ENCODE measurements at regions not wholly inside any gene's neighbourhood (a gene's known extent, or its start where the extent isn't known, plus 50 kb on each side); places are given as distances from the start of the nearest gene placed in this dataset.
"Not testable (repeated sequence)": the region's sequence is repeated elsewhere in the genome, so short reads cannot be mapped to it uniquely, and the experiment has no call there.

GRCh38 chr9:30280229-30280900, 2104.1 kb upstream of the ACO1 start:
- no peak overlapping the region for H2AFZ ChIP-seq (ENCODE audit: control insufficient read depth, low read length)
- no peaks in the 10 kb centered on the region for H3K36me3 ChIP-seq (ENCODE audit: control insufficient read depth in 2 of 2, extremely low read depth in 1 of 2, insufficient read depth in 2 of 2, low read length in 2 of 2)
- H3K27ac ChIP-seq (ENCODE audit: control insufficient read depth, insufficient read depth, low read length): no peak overlapping the region
- dilution Hi-C loops (cut with MboI; ENCODE audit: extremely low pct_ligation_motif_present, low sequenced_read_pairs): no loop called here
- no peaks in the 10 kb centered on the region for H3K9me3 ChIP-seq (ENCODE audit: control insufficient read depth, low read depth, low read length)
- no peaks in the 10 kb centered on the region for H3K27me3 ChIP-seq (ENCODE audit: control insufficient read depth, extremely low read depth, insufficient read depth, low read length)
- H3K9ac ChIP-seq (ENCODE audit: control insufficient read depth, extremely low read depth, insufficient read depth, low read length): no peak overlapping the region
- no peaks in the 10 kb centered on the region for H3K9me1 ChIP-seq (ENCODE audit: control insufficient read depth, extremely low read depth, insufficient read depth, low read length)
- no peaks in the 10 kb centered on the region for H4K20me1 ChIP-seq (ENCODE audit: control insufficient read depth, extremely low read depth, insufficient read depth, low read length)
- FAIRE-seq (no peak), DNase-seq (ENCODE audit: low read depth, low spot score) (no peak)
- H3K79me2 ChIP-seq (ENCODE audit: control insufficient read depth, insufficient read depth, low read length): no peaks in the 10 kb centered on the region
- H3K4me2 ChIP-seq (ENCODE audit: control insufficient read depth, extremely low read depth, insufficient read depth, low read depth, low read length): no peak overlapping the region
- TF ChIP-seq CTCF (optimal IDR thresholded peaks at IDR 0.05 in 1 of 3, IDR thresholded peaks at IDR 0.05 in 1 of 3, conservative IDR thresholded peaks at IDR 0.05 in 1 of 3; ENCODE audit: extremely low read depth in 1 of 3, insufficient read depth in 2 of 3, low read length in 3 of 3): no peak
- no peak overlapping the region for H3K4me3 ChIP-seq (ENCODE audit: control insufficient read depth in 2 of 3, extremely low read depth in 1 of 3, insufficient read depth in 2 of 3, low read depth in 1 of 3, low read length in 3 of 3)
- no peaks in the 10 kb centered on the region for H3K4me1 ChIP-seq (ENCODE audit: control insufficient read depth, extremely low read depth, insufficient read depth, low read length)

GRCh38 chr9:30289435-30289834, 2095.0 kb upstream of the ACO1 start:
- Histone ChIP-seq H3K9me3 (ENCODE audit: control insufficient read depth, low read depth, low read length) (no peaks in the 10 kb centered on the region), H3K4me1 (ENCODE audit: control insufficient read depth, extremely low read depth, insufficient read depth, low read length) (no peaks in the 10 kb centered on the region), H2AFZ (ENCODE audit: control insufficient read depth, low read length) (no peak overlapping the region), H3K36me3 (ENCODE audit: control insufficient read depth in 2 of 2, extremely low read depth in 1 of 2, insufficient read depth in 2 of 2, low read length in 2 of 2) (no peaks in the 10 kb centered on the region), H4K20me1 (ENCODE audit: control insufficient read depth, extremely low read depth, insufficient read depth, low read length) (no peaks in the 10 kb centered on the region), H3K4me2 (ENCODE audit: control insufficient read depth, extremely low read depth, insufficient read depth, low read depth, low read length) (no peak overlapping the region), H3K9me1 (ENCODE audit: control insufficient read depth, extremely low read depth, insufficient read depth, low read length) (no peaks in the 10 kb centered on the region), H3K27ac (ENCODE audit: control insufficient read depth, insufficient read depth, low read length) (no peak overlapping the region), H3K9ac (ENCODE audit: control insufficient read depth, extremely low read depth, insufficient read depth, low read length) (no peak overlapping the region), H3K4me3 (ENCODE audit: control insufficient read depth in 2 of 3, extremely low read depth in 1 of 3, insufficient read depth in 2 of 3, low read depth in 1 of 3, low read length in 3 of 3) (no peak overlapping the region), H3K79me2 (ENCODE audit: control insufficient read depth, insufficient read depth, low read length) (no peaks in the 10 kb centered on the region), H3K27me3 (ENCODE audit: control insufficient read depth, extremely low read depth, insufficient read depth, low read length) (no peaks in the 10 kb centered on the region)
- FAIRE-seq (no peak), DNase-seq (ENCODE audit: low read depth, low spot score) (no peak)
- no peak for TF ChIP-seq EZH2 (IDR thresholded peaks at IDR 0.05; ENCODE audit: low read length)
- no peak for TF ChIP-seq CTCF (optimal IDR thresholded peaks at IDR 0.05 in 1 of 3, IDR thresholded peaks at IDR 0.05 in 1 of 3, conservative IDR thresholded peaks at IDR 0.05 in 1 of 3; ENCODE audit: extremely low read depth in 1 of 3, insufficient read depth in 2 of 3, low read length in 3 of 3)
- dilution Hi-C loops (cut with MboI; ENCODE audit: extremely low pct_ligation_motif_present, low sequenced_read_pairs): no loop called here

GRCh38 chr9:30292026-30292425, 2092.4 kb upstream of the ACO1 start:
- H3K9ac ChIP-seq (ENCODE audit: control insufficient read depth, extremely low read depth, insufficient read depth, low read length); H3K4me1 ChIP-seq (ENCODE audit: control insufficient read depth, extremely low read depth, insufficient read depth, low read length); DNase-seq (ENCODE audit: low read depth, low spot score); H3K27me3 ChIP-seq (ENCODE audit: control insufficient read depth, extremely low read depth, insufficient read depth, low read length); H3K27ac ChIP-seq (ENCODE audit: control insufficient read depth, insufficient read depth, low read length); H3K9me3 ChIP-seq (ENCODE audit: control insufficient read depth, low read depth, low read length); H3K4me2 ChIP-seq (ENCODE audit: control insufficient read depth, extremely low read depth, insufficient read depth, low read depth, low read length); FAIRE-seq; dilution Hi-C loops (cut with MboI; ENCODE audit: extremely low pct_ligation_motif_present, low sequenced_read_pairs); H3K79me2 ChIP-seq (ENCODE audit: control insufficient read depth, insufficient read depth, low read length); H4K20me1 ChIP-seq (ENCODE audit: control insufficient read depth, extremely low read depth, insufficient read depth, low read length); H2AFZ ChIP-seq (ENCODE audit: control insufficient read depth, low read length); H3K4me3 ChIP-seq (ENCODE audit: control insufficient read depth in 2 of 3, extremely low read depth in 1 of 3, insufficient read depth in 2 of 3, low read depth in 1 of 3, low read length in 3 of 3); H3K9me1 ChIP-seq (ENCODE audit: control insufficient read depth, extremely low read depth, insufficient read depth, low read length); H3K36me3 ChIP-seq (ENCODE audit: control insufficient read depth in 2 of 2, extremely low read depth in 1 of 2, insufficient read depth in 2 of 2, low read length in 2 of 2): not testable (repeated sequence)

Measured in keratinocyte (primary cell).